Mucosa of stomach (tissue), 1 donor: ENCODE measurements at regions not wholly inside any gene's neighbourhood (a gene's known extent, or its start where the extent isn't known, plus 50 kb on each side); places are given as distances from the start of the nearest gene placed in this dataset.

Experiments
- H3K27me3 ChIP-seq: one replicate; pipeline ENCODE4 v1.7.0; 2013; ENCODE audit warnings: mild to moderate bottlenecking, low read length; ENCODE audit not compliant: control insufficient read depth, insufficient read depth
- H3K36me3 ChIP-seq: one replicate; pipeline ENCODE4 v1.7.0; 2013; ENCODE audit warnings: low read length; ENCODE audit not compliant: control insufficient read depth, insufficient read depth
- H3K4me1 ChIP-seq: one replicate; pipeline ENCODE4 v1.7.0; 2013; ENCODE audit warnings: mild to moderate bottlenecking, low read length; ENCODE audit not compliant: control insufficient read depth, insufficient read depth
- H3K4me3 ChIP-seq: one replicate; pipeline ENCODE4 v1.7.0; 2013; ENCODE audit warnings: low read length
- H3K9ac ChIP-seq: one replicate; pipeline ENCODE4 v1.7.0; 2013; ENCODE audit warnings: mild to moderate bottlenecking, low read length, moderate library complexity
- H3K9me3 ChIP-seq: one replicate; pipeline ENCODE4 v1.7.0; 2013; ENCODE audit warnings: mild to moderate bottlenecking, low read length, moderate library complexity; ENCODE audit not compliant: control insufficient read depth
- donor health status: Pancreatic carcinoma.

GRCh38 chr13:63163903-63164302 lies 1748.3 kb upstream of the PCDH20 start:
- H3K36me3 ChIP-seq: no peaks in the 10 kb centered on the region
- H3K9ac ChIP-seq: no peak overlapping the region
- no peaks in the 10 kb centered on the region for H3K4me1 ChIP-seq
- no peaks in the 10 kb centered on the region for H3K9me3 ChIP-seq
- H3K27me3 ChIP-seq: no peaks in the 10 kb centered on the region
- H3K4me3 ChIP-seq: no peak overlapping the region

- no peaks in the 10 kb centered on the region for H3K27me3 ChIP-seq
- H3K36me3 ChIP-seq: no peaks in the 10 kb centered on the region
- no peak overlapping the region for H3K9ac ChIP-seq
- H3K9me3 ChIP-seq: no peaks in the 10 kb centered on the region
- no peaks in the 10 kb centered on the region for H3K4me1 ChIP-seq
- no peak overlapping the region for H3K4me3 ChIP-seq
Observed at GRCh38 chr13:63161219-63161618, 1745.6 kb upstream of the PCDH20 start.

- H3K9me3 ChIP-seq: no peaks in the 10 kb centered on the region
- no peaks in the 10 kb centered on the region for H3K4me1 ChIP-seq
Observed at GRCh38 chr13:63156816-63157215, 1741.2 kb upstream of the PCDH20 start.

GRCh38 chr13:63149375-63149774 lies 1733.7 kb upstream of the PCDH20 start:
- H3K36me3 ChIP-seq: no peaks in the 10 kb centered on the region
- no peaks in the 10 kb centered on the region for H3K9me3 ChIP-seq

More at GRCh38 chr13:63156816-63157215, 1741.2 kb upstream of the PCDH20 start:
- Histone ChIP-seq H3K9ac (no peak overlapping the region), H3K4me3 (no peak overlapping the region), H3K36me3 (no peaks in the 10 kb centered on the region), H3K27me3 (no peaks in the 10 kb centered on the region)

GRCh38 chr13:63139277-63139676 lies 1723.6 kb upstream of the PCDH20 start:
- Histone ChIP-seq H3K27me3 (no peaks in the 10 kb centered on the region), H3K4me1 (no peaks in the 10 kb centered on the region), H3K4me3 (no peak overlapping the region), H3K9me3 (no peaks in the 10 kb centered on the region), H3K9ac (no peak overlapping the region), H3K36me3 (no peaks in the 10 kb centered on the region)

More at GRCh38 chr13:63149375-63149774, 1733.7 kb upstream of the PCDH20 start:
- Histone ChIP-seq H3K27me3 (no peaks in the 10 kb centered on the region), H3K9ac (no peak overlapping the region), H3K4me3 (no peak overlapping the region), H3K4me1 (no peaks in the 10 kb centered on the region)

GRCh38 chr13:63129995-63130394 lies 1714.3 kb upstream of the PCDH20 start:
- Histone ChIP-seq H3K4me1 (no peaks in the 10 kb centered on the region), H3K4me3 (no peak overlapping the region), H3K9ac (no peak overlapping the region)

GRCh38 chr13:63128716-63129115 lies 1713.1 kb upstream of the PCDH20 start:
- H3K9ac ChIP-seq: no peak overlapping the region
- no peaks in the 10 kb centered on the region for H3K36me3 ChIP-seq
- no peaks in the 10 kb centered on the region for H3K27me3 ChIP-seq

More at GRCh38 chr13:63129995-63130394, 1714.3 kb upstream of the PCDH20 start:
- Histone ChIP-seq H3K36me3 (no peaks in the 10 kb centered on the region), H3K9me3 (no peaks in the 10 kb centered on the region), H3K27me3 (no peaks in the 10 kb centered on the region)

GRCh38 chr13:63124863-63125262 lies 1709.2 kb upstream of the PCDH20 start:
- no peaks in the 10 kb centered on the region for H3K4me1 ChIP-seq
- H3K4me3 ChIP-seq: no peak overlapping the region
- H3K27me3 ChIP-seq: no peaks in the 10 kb centered on the region
- H3K9me3 ChIP-seq: no peaks in the 10 kb centered on the region
- no peaks in the 10 kb centered on the region for H3K36me3 ChIP-seq
- no peak overlapping the region for H3K9ac ChIP-seq

More at GRCh38 chr13:63128716-63129115, 1713.1 kb upstream of the PCDH20 start:
- Histone ChIP-seq H3K9me3 (no peaks in the 10 kb centered on the region), H3K4me3 (no peak overlapping the region), H3K4me1 (no peaks in the 10 kb centered on the region)

- Histone ChIP-seq H3K4me1 (no peaks in the 10 kb centered on the region), H3K4me3 (no peak overlapping the region), H3K27me3 (no peaks in the 10 kb centered on the region), H3K36me3 (no peaks in the 10 kb centered on the region), H3K9ac (no peak overlapping the region), H3K9me3 (no peaks in the 10 kb centered on the region)
Observed at GRCh38 chr13:63120883-63121282, 1705.2 kb upstream of the PCDH20 start.

- no peaks in the 10 kb centered on the region for H3K36me3 ChIP-seq
- H3K4me3 ChIP-seq: no peak overlapping the region
- H3K4me1 ChIP-seq: no peaks in the 10 kb centered on the region
- no peaks in the 10 kb centered on the region for H3K27me3 ChIP-seq
- H3K9me3 ChIP-seq: no peaks in the 10 kb centered on the region
- no peak overlapping the region for H3K9ac ChIP-seq
Observed at GRCh38 chr13:63117710-63118109, 1702.1 kb upstream of the PCDH20 start.

- no peaks in the 10 kb centered on the region for H3K4me1 ChIP-seq
- no peak overlapping the region for H3K4me3 ChIP-seq
- no peaks in the 10 kb centered on the region for H3K27me3 ChIP-seq
- no peaks in the 10 kb centered on the region for H3K36me3 ChIP-seq
- H3K9me3 ChIP-seq: no peaks in the 10 kb centered on the region
- no peak overlapping the region for H3K9ac ChIP-seq
Observed at GRCh38 chr13:63112799-63113395, 1697.2 kb upstream of the PCDH20 start.

- Histone ChIP-seq H3K4me3 (no peak overlapping the region), H3K4me1 (no peaks in the 10 kb centered on the region), H3K9me3 (no peaks in the 10 kb centered on the region)
Observed at GRCh38 chr13:63110466-63110865, 1694.8 kb upstream of the PCDH20 start.

More at GRCh38 chr13:63110466-63110865, 1694.8 kb upstream of the PCDH20 start:
- H3K36me3 ChIP-seq: no peaks in the 10 kb centered on the region
- no peak overlapping the region for H3K9ac ChIP-seq
- no peaks in the 10 kb centered on the region for H3K27me3 ChIP-seq
